GM19397 (cell line): ENCODE measurements at regions not wholly inside any gene's neighbourhood (a gene's known extent, or its start where the extent isn't known, plus 50 kb on each side); places are given as distances from the start of the nearest gene placed in this dataset.

Experiments
- ATAC-seq: cut with Tn5 transposase; IDR thresholded peaks from one replicate; pipeline ENCODE4 v1.9.1; 2021; ENCODE audit warnings: mild to moderate bottlenecking, moderate library complexity; ENCODE audit not compliant: unreplicated experiment

- ATAC-seq = no peak
These were observed 134.5 kb downstream of the URB2 start for GRCh38 chr1:229760478-229760996.

GRCh38 chr1:229762891-229763290 lies 136.8 kb downstream of the URB2 start:
- no peak for ATAC-seq

GRCh38 chr1:229768232-229768631 lies 142.2 kb downstream of the URB2 start:
- no peak for ATAC-seq

- no peak for ATAC-seq
These were observed 143.0 kb downstream of the URB2 start for GRCh38 chr1:229769006-229769405.

GRCh38 chr1:229769809-229770208 lies 143.8 kb downstream of the URB2 start:
- ATAC-seq = no peak

GRCh38 chr1:229778794-229779193 lies 152.7 kb downstream of the URB2 start:
- no peak for ATAC-seq

GRCh38 chr1:229781453-229781852 lies 155.4 kb downstream of the URB2 start:
- ATAC-seq = no peak

GRCh38 chr1:229782469-229782868 lies 156.4 kb downstream of the URB2 start:
- no peak for ATAC-seq

GRCh38 chr1:229784834-229785233 lies 158.8 kb downstream of the URB2 start:
- ATAC-seq = no peak

GRCh38 chr1:229786974-229787610 lies 161.0 kb downstream of the URB2 start:
- no peak for ATAC-seq

- no peak for ATAC-seq
These were observed 162.0 kb downstream of the URB2 start for GRCh38 chr1:229788004-229788403.

GRCh38 chr1:229792012-229792975 lies 166.2 kb downstream of the URB2 start:
- ATAC-seq = no peak

GRCh38 chr1:229793488-229793887 lies 167.4 kb downstream of the URB2 start:
- no peak for ATAC-seq

GRCh38 chr1:229798558-229798957 lies 172.5 kb downstream of the URB2 start:
- no peak for ATAC-seq

GRCh38 chr1:229803626-229804217 lies 177.7 kb downstream of the URB2 start:
- no peak for ATAC-seq

GRCh38 chr1:229808272-229808671 lies 182.2 kb downstream of the URB2 start:
- ATAC-seq = no peak

- ATAC-seq = no peak
These were observed 184.1 kb downstream of the URB2 start for GRCh38 chr1:229810140-229810539.

- no peak for ATAC-seq
These were observed 184.9 kb downstream of the URB2 start for GRCh38 chr1:229810961-229811360.

GRCh38 chr1:229812148-229812547 lies 186.1 kb downstream of the URB2 start:
- no peak for ATAC-seq

- ATAC-seq = no peak
These were observed 186.6 kb downstream of the URB2 start for GRCh38 chr1:229812693-229813092.

GRCh38 chr1:229815076-229815475 lies 189.0 kb downstream of the URB2 start:
- no peak for ATAC-seq

GRCh38 chr1:229815961-229816360 lies 189.9 kb downstream of the URB2 start:
- no peak for ATAC-seq
